Fibroblast of lung (primary cell): ENCODE measurements at regions not wholly inside any gene's neighbourhood (a gene's known extent, or its start where the extent isn't known, plus 50 kb on each side); places are given as distances from the start of the nearest gene placed in this dataset.

Source experiments
- DNase-seq, 2 donors: peaks; one replicate each; pipeline versions ENCODE4 v3.0.0 to v3.0.0-alpha.2; 2010; ENCODE audit warnings: low read depth in 2 of 2
- H2AFZ ChIP-seq: 2 replicates; pipeline ENCODE4 v1.5.1; 2012; ENCODE audit warnings: low read length, control low read depth, inconsistent platforms
- H3K27ac ChIP-seq: 2 replicates; pipeline ENCODE4 v1.5.1; 2011; ENCODE audit warnings: low read length, control low read depth; ENCODE audit not compliant: insufficient read depth
- H3K27me3 ChIP-seq: 2 replicates; pipeline ENCODE4 v1.5.1; 2011; ENCODE audit warnings: mild to moderate bottlenecking, low read length; ENCODE audit not compliant: control insufficient read depth, insufficient read depth
- H3K36me3 ChIP-seq: 2 replicates; pipeline ENCODE4 v1.5.1; 2011; ENCODE audit warnings: low read length; ENCODE audit not compliant: control insufficient read depth, insufficient read depth
- H3K4me1 ChIP-seq: 2 replicates; pipeline ENCODE4 v1.5.1; 2011; ENCODE audit warnings: low read length; ENCODE audit not compliant: control insufficient read depth, insufficient read depth; ENCODE audit errors: extremely low read depth
- H3K4me2 ChIP-seq: 2 replicates; pipeline ENCODE4 v1.5.1; 2011; ENCODE audit warnings: low read length, control low read depth; ENCODE audit not compliant: insufficient read depth; ENCODE audit errors: extremely low read depth
- H3K4me3 ChIP-seq, 4 experiments: fragments of 200-600 bp in 1 of 4; sonication (generic) in 1 of 4; replicated peaks in 1 of 4; 2 replicates each; pipeline ENCODE4 v1.5.1; 2011 to 2016; ENCODE audit warnings: low read length in 4 of 4, low read depth in 3 of 4, mild to moderate bottlenecking in 3 of 4, control low read depth in 2 of 4, inconsistent platforms in 1 of 4, mixed read lengths in 1 of 4; ENCODE audit not compliant: insufficient read depth in 1 of 4; ENCODE audit errors: control extremely low read depth in 1 of 4
- H3K79me2 ChIP-seq: 2 replicates; pipeline ENCODE4 v1.5.1; 2012; ENCODE audit warnings: mild to moderate bottlenecking, low read length, inconsistent platforms; ENCODE audit not compliant: control insufficient read depth, insufficient read depth
- H3K9ac ChIP-seq: 2 replicates; pipeline ENCODE4 v1.5.1; 2011; ENCODE audit warnings: mild to moderate bottlenecking, low read length, control low read depth; ENCODE audit not compliant: insufficient read depth
- H3K9me3 ChIP-seq: 2 replicates; pipeline ENCODE4 v1.5.1; 2012; ENCODE audit warnings: low read depth, low read length; ENCODE audit not compliant: control insufficient read depth, insufficient read depth
- H4K20me1 ChIP-seq: 2 replicates; pipeline ENCODE4 v1.5.1; 2011; ENCODE audit warnings: low read length; ENCODE audit not compliant: control insufficient read depth, insufficient read depth; ENCODE audit errors: extremely low read depth
- EZH2 ChIP-seq: IDR thresholded peaks from 2 replicates; pipeline ENCODE4 v1.5.1; 2012; ENCODE audit warnings: low read length, control low read depth, mild to moderate bottlenecking; ENCODE audit errors: missing control alignments
- TF ChIP-seq, protein P1 (sequence below), 2 donors: IDR thresholded peaks in 1 of 2; conservative IDR thresholded peaks in 1 of 2; 1 replicate in 1 of 2; 2 replicates in 1 of 2; pipeline ENCODE4 v1.5.1; 2011 to 2012; ENCODE audit warnings: low read length in 2 of 2, control low read depth in 1 of 2, inconsistent platforms in 1 of 2, low read depth in 1 of 2, mild to moderate bottlenecking in 1 of 2

- Histone ChIP-seq H3K4me1 (no peaks in the 10 kb centered on the region), H3K27me3 (no peaks in the 10 kb centered on the region), H3K79me2 (no peaks in the 10 kb centered on the region), H3K4me3 (no peak overlapping the region), H4K20me1 (no peaks in the 10 kb centered on the region), H3K36me3 (no peaks in the 10 kb centered on the region), H3K9me3 (no peaks in the 10 kb centered on the region), H2AFZ (no peak overlapping the region), H3K9ac (no peak overlapping the region), H3K4me2 (no peak overlapping the region), H3K27ac (no peak overlapping the region)
- TF ChIP-seq, protein P1, sequence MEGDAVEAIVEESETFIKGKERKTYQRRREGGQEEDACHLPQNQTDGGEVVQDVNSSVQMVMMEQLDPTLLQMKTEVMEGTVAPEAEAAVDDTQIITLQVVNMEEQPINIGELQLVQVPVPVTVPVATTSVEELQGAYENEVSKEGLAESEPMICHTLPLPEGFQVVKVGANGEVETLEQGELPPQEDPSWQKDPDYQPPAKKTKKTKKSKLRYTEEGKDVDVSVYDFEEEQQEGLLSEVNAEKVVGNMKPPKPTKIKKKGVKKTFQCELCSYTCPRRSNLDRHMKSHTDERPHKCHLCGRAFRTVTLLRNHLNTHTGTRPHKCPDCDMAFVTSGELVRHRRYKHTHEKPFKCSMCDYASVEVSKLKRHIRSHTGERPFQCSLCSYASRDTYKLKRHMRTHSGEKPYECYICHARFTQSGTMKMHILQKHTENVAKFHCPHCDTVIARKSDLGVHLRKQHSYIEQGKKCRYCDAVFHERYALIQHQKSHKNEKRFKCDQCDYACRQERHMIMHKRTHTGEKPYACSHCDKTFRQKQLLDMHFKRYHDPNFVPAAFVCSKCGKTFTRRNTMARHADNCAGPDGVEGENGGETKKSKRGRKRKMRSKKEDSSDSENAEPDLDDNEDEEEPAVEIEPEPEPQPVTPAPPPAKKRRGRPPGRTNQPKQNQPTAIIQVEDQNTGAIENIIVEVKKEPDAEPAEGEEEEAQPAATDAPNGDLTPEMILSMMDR (conservative IDR thresholded peaks at IDR 0.05 in 1 of 2, IDR thresholded peaks at IDR 0.05 in 1 of 2; ENCODE audit: low read depth in 1 of 2, low read length in 2 of 2): no peak
- TF ChIP-seq EZH2: no peak
- DNase-seq: peak in 1 of 2 donors; percentile 63
Observed at GRCh38 chrX:139049465-139049864, 337.9 kb upstream of the FGF13 start.

- TF ChIP-seq, protein P1 (conservative IDR thresholded peaks at IDR 0.05 in 1 of 2, IDR thresholded peaks at IDR 0.05 in 1 of 2; ENCODE audit: low read depth in 1 of 2, low read length in 2 of 2): no peak
- H3K4me1 ChIP-seq: no peaks in the 10 kb centered on the region
- H3K9me3 ChIP-seq: no peaks in the 10 kb centered on the region
- H4K20me1 ChIP-seq: no peaks in the 10 kb centered on the region
- H3K4me2 ChIP-seq: no peak overlapping the region
- H3K4me3 ChIP-seq: no peak overlapping the region
- H3K27ac ChIP-seq: no peak overlapping the region
- H3K9ac ChIP-seq: no peak overlapping the region
- H3K27me3 ChIP-seq: no peaks in the 10 kb centered on the region
- H2AFZ ChIP-seq: no peak overlapping the region
- DNase-seq: no peak
- no peaks in the 10 kb centered on the region for H3K79me2 ChIP-seq
- H3K36me3 ChIP-seq: no peaks in the 10 kb centered on the region
Observed at GRCh38 chrX:139044680-139045079, 333.2 kb upstream of the FGF13 start.

GRCh38 chrX:139039041-139039440 lies 327.5 kb upstream of the FGF13 start:
- Histone ChIP-seq H3K4me2 (no peak overlapping the region), H3K9me3 (no peaks in the 10 kb centered on the region)
- TF ChIP-seq EZH2: no peak
- TF ChIP-seq, protein P1 (conservative IDR thresholded peaks at IDR 0.05 in 1 of 2, IDR thresholded peaks at IDR 0.05 in 1 of 2; ENCODE audit: low read depth in 1 of 2, low read length in 2 of 2): no peak

More at GRCh38 chrX:139039041-139039440, 327.5 kb upstream of the FGF13 start:
- Histone ChIP-seq H3K4me3 (no peak overlapping the region), H3K4me1 (no peaks in the 10 kb centered on the region), H3K27ac (no peak overlapping the region), H3K27me3 (no peaks in the 10 kb centered on the region), H2AFZ (no peak overlapping the region), H3K79me2 (no peaks in the 10 kb centered on the region), H3K36me3 (no peaks in the 10 kb centered on the region), H3K9ac (no peak overlapping the region), H4K20me1 (no peaks in the 10 kb centered on the region)
- no peak for DNase-seq
